NCI-H2196 (cell line): ENCODE measurements at regions not wholly inside any gene's neighbourhood (a gene's known extent, or its start where the extent isn't known, plus 50 kb on each side); places are given as distances from the start of the nearest gene placed in this dataset.
"Not testable (repeated sequence)": the region's sequence is repeated elsewhere in the genome, so short reads cannot be mapped to it uniquely, and the experiment has no call there.

Experiments used
- DNase-seq: peaks from one replicate; lab custom pipeline; 2025; ENCODE audit not compliant: unreplicated experiment; lab: John Stamatoyannopoulos, UW

DNA sequence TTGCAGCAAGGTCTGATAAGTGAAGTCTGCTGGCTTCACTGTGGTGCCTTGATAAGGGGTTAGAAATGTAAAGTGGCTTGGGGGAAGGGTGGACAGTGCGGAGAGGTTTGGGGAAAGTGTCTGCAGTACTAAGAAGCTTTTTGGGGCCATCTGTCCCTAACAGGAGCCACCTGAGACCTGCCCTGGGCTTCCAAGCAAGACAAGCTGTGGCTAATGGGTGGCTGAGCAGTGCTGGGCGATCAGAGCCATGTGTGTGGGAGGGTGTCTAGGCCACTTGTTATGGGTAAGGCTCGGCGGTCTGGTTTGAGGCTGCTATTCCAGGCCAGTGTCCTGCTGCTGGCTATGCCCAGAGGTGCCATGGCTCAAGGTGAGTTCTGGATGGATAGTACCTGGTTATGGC, 185.4 kb upstream of the MTMR8 start:
- no peak for DNase-seq

DNA sequence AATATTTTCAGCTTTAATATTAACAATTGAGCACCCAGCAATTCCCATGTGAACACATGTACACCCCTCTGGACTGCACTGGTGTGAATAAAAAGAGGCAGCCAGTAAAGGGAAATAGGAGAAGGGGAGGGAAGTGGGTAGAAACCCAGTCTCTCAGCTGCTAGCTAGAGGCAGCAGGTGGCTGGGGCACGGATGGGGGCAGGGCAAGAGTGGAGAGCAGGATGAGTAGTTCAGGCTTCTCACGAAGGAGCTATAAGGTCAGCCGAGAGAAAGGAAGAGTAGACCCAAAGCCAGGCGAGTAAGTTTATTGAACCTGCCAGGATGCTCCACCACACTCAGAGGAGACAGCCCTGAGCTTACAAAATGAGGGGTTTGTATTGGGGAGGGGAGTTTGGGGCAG, 184.8 kb upstream of the MTMR8 start:
- DNase-seq: peak; percentile 14

DNA sequence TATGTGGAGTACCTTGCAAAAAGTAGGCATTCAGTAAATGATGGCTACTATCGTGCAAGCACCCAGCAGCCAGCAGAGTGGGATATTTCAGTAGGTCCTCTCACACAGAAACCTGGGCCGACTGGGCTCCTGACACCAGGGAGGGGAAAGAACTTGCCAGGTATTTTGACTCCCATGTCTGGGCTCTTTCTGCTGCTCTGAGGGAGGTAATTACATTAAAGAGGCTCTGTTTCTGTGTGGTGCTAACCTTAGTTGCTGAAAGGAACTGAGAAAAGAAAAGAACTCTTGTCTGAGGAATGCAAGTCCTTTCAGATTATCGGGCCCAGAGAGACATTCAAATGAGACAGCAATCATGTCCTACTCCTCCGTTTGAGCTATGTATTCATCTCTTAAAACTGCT, 175.8 kb upstream of the MTMR8 start:
- no peak for DNase-seq

DNA sequence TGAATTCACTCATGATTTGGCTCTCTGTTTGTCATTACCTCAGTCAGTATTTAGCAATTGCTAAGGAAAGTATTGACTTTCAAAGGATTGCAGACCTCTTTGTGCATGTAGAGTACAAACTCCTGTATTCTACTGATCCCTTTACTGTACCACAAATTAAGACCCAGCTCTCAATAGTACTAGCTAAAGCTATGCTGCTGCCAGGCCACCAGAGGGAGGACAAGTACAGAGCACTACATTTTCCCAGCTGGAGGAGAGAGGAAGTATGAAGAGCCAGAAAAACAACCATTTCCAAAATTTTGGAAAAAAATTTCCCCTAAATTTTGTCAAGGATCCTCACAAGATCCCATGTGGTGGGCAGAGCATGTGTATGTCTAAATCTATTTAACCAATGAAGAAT, 175.0 kb upstream of the MTMR8 start:
- DNase-seq: no peak

DNA sequence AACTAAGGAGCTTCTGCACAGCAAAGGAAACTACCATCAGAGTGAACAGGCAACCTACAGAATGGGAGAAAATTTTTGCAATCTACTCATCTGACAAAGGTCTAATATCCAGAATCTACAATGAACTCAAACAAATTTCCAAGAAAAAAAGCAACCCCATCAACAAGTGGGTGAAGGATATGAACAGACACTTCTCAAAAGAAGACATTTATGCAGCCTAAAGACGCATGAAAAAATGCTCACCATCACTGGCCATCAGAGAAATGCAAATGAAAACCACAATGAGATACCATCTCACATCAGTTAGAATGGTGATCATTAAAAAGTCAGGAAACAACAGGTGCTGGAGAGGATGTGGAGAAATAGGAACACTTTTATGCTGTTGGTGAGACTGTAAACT, 170.1 kb upstream of the MTMR8 start:
- not testable (repeated sequence) for DNase-seq

DNA sequence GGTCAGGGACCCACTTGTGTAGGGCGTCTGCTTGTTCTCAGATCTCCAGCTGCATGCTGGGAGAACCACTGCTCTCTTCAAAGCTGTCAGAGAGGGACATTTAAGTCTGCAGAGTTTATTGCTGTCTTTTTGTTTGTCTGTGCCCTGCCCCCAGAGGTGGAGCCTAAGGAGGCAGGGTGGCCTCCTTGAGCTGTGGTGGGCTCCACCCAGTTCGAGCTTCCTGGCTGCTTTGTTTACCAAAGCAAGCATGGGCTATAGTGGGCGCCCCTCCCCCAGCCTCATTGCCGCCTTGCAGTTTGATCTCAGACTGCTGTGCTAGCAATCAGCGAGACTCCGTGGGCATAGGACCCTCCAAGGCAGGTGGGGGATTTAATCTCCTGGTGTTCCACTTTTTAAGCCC, 154.0 kb upstream of the MTMR8 start:
- not testable (repeated sequence) for DNase-seq

DNA sequence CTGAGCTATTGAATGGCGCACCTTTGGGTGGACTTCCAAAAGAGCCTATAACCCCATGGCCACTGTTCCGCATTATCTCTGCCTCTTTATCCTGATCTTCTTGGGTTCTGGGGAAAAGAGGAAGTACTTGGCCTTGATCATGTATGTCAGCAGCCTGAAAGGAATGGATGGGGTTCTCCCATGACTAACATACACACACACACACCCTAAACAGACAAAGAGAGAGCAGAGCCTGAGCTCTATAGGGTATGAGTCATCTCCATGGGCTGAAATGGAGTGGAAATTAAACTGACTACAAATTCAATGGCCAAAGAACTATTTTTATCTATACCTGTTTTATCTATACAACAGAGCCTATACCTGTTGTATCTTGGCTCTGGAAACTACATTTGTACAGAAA, 141.5 kb upstream of the MTMR8 start:
- no peak for DNase-seq
